GM10266 (cell line): ENCODE measurements at regions not wholly inside any gene's neighbourhood (a gene's known extent, or its start where the extent isn't known, plus 50 kb on each side); places are given as distances from the start of the nearest gene placed in this dataset.

ENCODE experiments used
- DNase-seq: peaks from one replicate; pipeline ENCODE4 v3.0.0; 2012; ENCODE audit errors: extremely low spot score
- CTCF ChIP-seq: IDR thresholded peaks from 2 replicates; pipeline ENCODE4 v1.5.1; 2012; ENCODE audit warnings: mild to moderate bottlenecking, low read depth; ENCODE audit not compliant: control insufficient read depth, insufficient read depth; ENCODE audit errors: missing control alignments

GRCh38 chr9:75431375-75431774 lies 343.1 kb downstream of the OSTF1 start:
- TF ChIP-seq CTCF: no peak
- DNase-seq: no peak

- DNase-seq: no peak
- no peak for TF ChIP-seq CTCF
Observed at GRCh38 chr9:75432386-75432785, 344.1 kb downstream of the OSTF1 start.

- no peak for TF ChIP-seq CTCF
- DNase-seq: no peak
Observed at GRCh38 chr9:75432888-75433287, 344.6 kb downstream of the OSTF1 start.

GRCh38 chr9:75438716-75439115 lies 350.4 kb downstream of the OSTF1 start:
- no peak for DNase-seq
- TF ChIP-seq CTCF: no peak

- no peak for TF ChIP-seq CTCF
- DNase-seq: no peak
Observed at GRCh38 chr9:75440914-75441313, 352.6 kb downstream of the OSTF1 start.

GRCh38 chr9:75445144-75445543 lies 356.8 kb downstream of the OSTF1 start:
- no peak for DNase-seq
- TF ChIP-seq CTCF: no peak

- no peak for DNase-seq
- TF ChIP-seq CTCF: no peak
Observed at GRCh38 chr9:75447281-75447680, 359.0 kb downstream of the OSTF1 start.

- TF ChIP-seq CTCF: no peak
- DNase-seq: no peak
Observed at GRCh38 chr9:75448281-75448680, 360.0 kb downstream of the OSTF1 start.
